ENCODE measurements at regions not wholly inside any gene's neighbourhood (a gene's known extent, or its start where the extent isn't known, plus 50 kb on each side); places are given as distances from the start of the nearest gene placed in this dataset.

DNA sequence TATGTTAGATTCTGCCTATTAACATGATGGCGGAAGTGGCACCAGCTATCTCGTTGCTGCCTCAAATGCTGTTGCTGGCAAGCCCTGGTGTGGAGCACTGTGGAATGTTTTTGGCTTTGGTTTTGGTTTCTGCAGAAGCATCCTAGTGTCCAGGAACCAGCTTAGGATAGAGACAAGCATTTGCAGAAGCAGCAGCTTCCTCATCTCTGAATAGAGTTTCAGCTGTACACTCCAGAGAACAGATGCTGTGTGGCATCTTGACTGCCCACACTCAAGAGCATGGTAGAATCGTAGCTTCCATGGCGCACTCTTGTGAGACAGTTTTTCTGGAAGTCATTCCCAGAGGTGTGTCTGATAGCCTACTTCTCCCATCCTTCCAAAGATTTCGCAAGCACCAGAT is 145.3 kb upstream of the RXFP2 start (continued):
- TF ChIP-seq CHD4 (IDR thresholded peaks at IDR 0.05; ENCODE audit: insufficient read depth, insufficient replicate concordance, low read depth, low read length, poor library complexity, severe bottlenecking) (no peak), U2AF2 (optimal IDR thresholded peaks at IDR 0.05; ENCODE audit: low read depth, low read length) (no peak), PCBP1 (IDR thresholded peaks at IDR 0.05; ENCODE audit: low read depth, low read length, poor library complexity, severe bottlenecking) (no peak), CBX2 (IDR thresholded peaks at IDR 0.05; ENCODE audit: insufficient read depth, low read length, poor library complexity, severe bottlenecking) (no peak), TEAD1 (CRISPR knock-in tag; IDR thresholded peaks at IDR 0.05) (no peak), MGA (IDR thresholded peaks at IDR 0.05) (no peak), CREB5 (CRISPR knock-in tag; IDR thresholded peaks at IDR 0.05) (no peak), ZC3H4 (CRISPR knock-in tag; IDR thresholded peaks at IDR 0.05; ENCODE audit: borderline replicate concordance) (no peak), PHB2 (IDR thresholded peaks at IDR 0.05; ENCODE audit: low read depth) (no peak), MED1 (CRISPR knock-in tag; IDR thresholded peaks at IDR 0.05; ENCODE audit: borderline replicate concordance) (no peak)
- TF ChIP-seq, protein P1, sequence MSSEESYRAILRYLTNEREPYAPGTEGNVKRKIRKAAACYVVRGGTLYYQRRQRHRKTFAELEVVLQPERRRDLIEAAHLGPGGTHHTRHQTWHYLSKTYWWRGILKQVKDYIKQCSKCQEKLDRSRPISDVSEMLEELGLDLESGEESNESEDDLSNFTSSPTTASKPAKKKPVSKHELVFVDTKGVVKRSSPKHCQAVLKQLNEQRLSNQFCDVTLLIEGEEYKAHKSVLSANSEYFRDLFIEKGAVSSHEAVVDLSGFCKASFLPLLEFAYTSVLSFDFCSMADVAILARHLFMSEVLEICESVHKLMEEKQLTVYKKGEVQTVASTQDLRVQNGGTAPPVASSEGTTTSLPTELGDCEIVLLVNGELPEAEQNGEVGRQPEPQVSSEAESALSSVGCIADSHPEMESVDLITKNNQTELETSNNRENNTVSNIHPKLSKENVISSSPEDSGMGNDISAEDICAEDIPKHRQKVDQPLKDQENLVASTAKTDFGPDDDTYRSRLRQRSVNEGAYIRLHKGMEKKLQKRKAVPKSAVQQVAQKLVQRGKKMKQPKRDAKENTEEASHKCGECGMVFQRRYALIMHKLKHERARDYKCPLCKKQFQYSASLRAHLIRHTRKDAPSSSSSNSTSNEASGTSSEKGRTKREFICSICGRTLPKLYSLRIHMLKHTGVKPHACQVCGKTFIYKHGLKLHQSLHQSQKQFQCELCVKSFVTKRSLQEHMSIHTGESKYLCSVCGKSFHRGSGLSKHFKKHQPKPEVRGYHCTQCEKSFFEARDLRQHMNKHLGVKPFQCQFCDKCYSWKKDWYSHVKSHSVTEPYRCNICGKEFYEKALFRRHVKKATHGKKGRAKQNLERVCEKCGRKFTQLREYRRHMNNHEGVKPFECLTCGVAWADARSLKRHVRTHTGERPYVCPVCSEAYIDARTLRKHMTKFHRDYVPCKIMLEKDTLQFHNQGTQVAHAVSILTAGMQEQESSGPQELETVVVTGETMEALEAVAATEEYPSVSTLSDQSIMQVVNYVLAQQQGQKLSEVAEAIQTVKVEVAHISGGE (CRISPR knock-in tag; IDR thresholded peaks at IDR 0.05), result no peak

Measured in K562 (cell line).